HepG2 (cell line): ENCODE measurements at regions not wholly inside any gene's neighbourhood (a gene's known extent, or its start where the extent isn't known, plus 50 kb on each side); places are given as distances from the start of the nearest gene placed in this dataset.

Experiments used
- ATAC-seq: fragments of 200-7000 bp; cut with Tn5 transposase; 3 replicates; pipeline ENCODE4 v1.9.1; 2020; ENCODE audit warnings: mild to moderate bottlenecking, moderate library complexity
- BruUV-seq: library from RNA; stranded (reverse); fragments of 400-500 nt; replicated peaks from 2 replicates; lab custom pipeline; 2021; lab: Mats Ljungman, UMichigan
- CTCF ChIA-PET: fragments of 300-600 bp; formaldehyde crosslinking; extraction: SDS; loops from one replicate; lab custom pipeline; 2021; ENCODE audit warnings: low total read pairs, inconsistent platforms, low intra/inter-chr PET ratio; lab: Yijun Ruan, JAX
- POLR2A ChIA-PET: fragments of 350-600 bp; sonication (Branson Sonifier 250); formaldehyde crosslinking; loops from one replicate; lab custom pipeline; 2020; ENCODE audit warnings: antibody characterized with exemption, inconsistent platforms; lab: Yijun Ruan, JAX
- DNase-seq: peaks from one replicate; pipeline ENCODE4 v3.0.0-alpha.2; 2015; ENCODE audit warnings: low spot score
- FAIRE-seq: peaks from 3 replicates; lab custom pipeline; 2011; peaks lifted over from hg19 to GRCh38; lab: Jason Lieb, UNC
- H2AFZ ChIP-seq: one replicate; pipeline ENCODE4 v1.6.1; 2011; ENCODE audit warnings: low read length, inconsistent platforms
- H3K27ac ChIP-seq: fragments of 300-600 bp; 3 replicates; pipeline ENCODE4 v1.8.0; 2011; ENCODE audit warnings: mixed run types, mild to moderate bottlenecking, mixed read lengths, low read length, inconsistent platforms; ENCODE audit not compliant: insufficient read depth; ENCODE audit errors: extremely low read length
- H3K27me3 ChIP-seq, 2 experiments: fragments of 200-600 bp in 1 of 2; 2 replicates in 1 of 2; 3 replicates in 1 of 2; pipeline versions ENCODE4 v1.6.0 to v1.8.0; 2011; ENCODE audit warnings: low read length in 2 of 2, mild to moderate bottlenecking in 2 of 2, moderate library complexity in 2 of 2, inconsistent platforms in 1 of 2; ENCODE audit not compliant: insufficient read depth in 2 of 2, control insufficient read depth in 1 of 2
- H3K36me3 ChIP-seq, 2 experiments: fragments of 200-600 bp in 1 of 2; replicated peaks in 1 of 2; 2 replicates in 1 of 2; 3 replicates in 1 of 2; pipeline versions ENCODE4 v1.5.1 to v1.8.0; 2011; ENCODE audit warnings: low read length in 2 of 2, inconsistent platforms in 1 of 2; ENCODE audit not compliant: insufficient read depth in 2 of 2, control insufficient read depth in 1 of 2
- H3K4me1 ChIP-seq: 2 replicates; pipeline ENCODE4 v1.5.1; 2012; ENCODE audit warnings: low read length, inconsistent platforms; ENCODE audit not compliant: insufficient read depth
- H3K4me2 ChIP-seq: 2 replicates; pipeline ENCODE4 v1.6.0; 2011; ENCODE audit warnings: low read depth, low read length, inconsistent platforms
- H3K4me3 ChIP-seq, 3 experiments: fragments of 200-600 bp in 1 of 3; sonication (generic), shearing (Covaris generic) in 1 of 3; replicated peaks in 1 of 3; 2 replicates each; pipeline ENCODE4 v1.5.1; 2011 to 2016; ENCODE audit warnings: low read length in 3 of 3, inconsistent platforms in 2 of 3, low read depth in 2 of 3, mild to moderate bottlenecking in 2 of 3, control low read depth in 1 of 3, mixed read lengths in 1 of 3; ENCODE audit not compliant: insufficient read depth in 1 of 3
- H3K79me2 ChIP-seq: one replicate; pipeline ENCODE4 v1.6.1; 2011; ENCODE audit warnings: low read length, inconsistent platforms; ENCODE audit not compliant: insufficient read depth
- H3K9ac ChIP-seq: 2 replicates; pipeline ENCODE4 v1.6.0; 2011; ENCODE audit warnings: mild to moderate bottlenecking, low read depth, low read length, inconsistent platforms; ENCODE audit not compliant: insufficient read depth
- H3K9me3 ChIP-seq: 2 replicates; pipeline ENCODE4 v1.5.1; 2012; ENCODE audit warnings: mild to moderate bottlenecking, low read length
- H4K20me1 ChIP-seq: 2 replicates; pipeline ENCODE4 v1.6.0; 2011; ENCODE audit warnings: inconsistent platforms, mild to moderate bottlenecking, low read length, moderate library complexity; ENCODE audit not compliant: insufficient read depth
- CAMTA2 ChIP-seq: sonication (generic); formaldehyde crosslinking; IDR thresholded peaks from 2 replicates; pipeline ENCODE4 v1.4.0; 2020; ENCODE audit warnings: mild to moderate bottlenecking, missing genetic modification reagents, borderline replicate concordance
- CBX2 ChIP-seq, 2 experiments: fragments of 200-600 bp in 1 of 2; sonication (generic); formaldehyde crosslinking in 1 of 2; IDR thresholded peaks; 2 replicates each; pipeline versions ENCODE4 v1.7.0 to v1.8.1; 2018 to 2022; ENCODE audit warnings: low read depth in 2 of 2, low read length in 1 of 2, mild to moderate bottlenecking in 1 of 2, missing genetic modification reagents in 1 of 2
- IKZF4 ChIP-seq: sonication (generic); formaldehyde crosslinking; IDR thresholded peaks from 2 replicates; pipeline ENCODE4 v1.5.1; 2020; ENCODE audit warnings: borderline replicate concordance, mild to moderate bottlenecking, low read depth, missing genetic modification reagents; ENCODE audit errors: not compliant biosample characterization
- IRF9 ChIP-seq: sonication (generic); formaldehyde crosslinking; IDR thresholded peaks from 2 replicates; pipeline ENCODE4 v1.8.0; 2022; ENCODE audit warnings: missing genetic modification reagents, mild to moderate bottlenecking, borderline replicate concordance
- KAT8 ChIP-seq: IDR thresholded peaks from 2 replicates; pipeline ENCODE4 v1.6.1; 2016; ENCODE audit warnings: missing genetic modification reagents, missing compliant biosample characterization
- MATR3 ChIP-seq: sonication (generic); formaldehyde crosslinking; IDR thresholded peaks from 2 replicates; pipeline ENCODE4 v1.4.0; 2020; ENCODE audit warnings: missing genetic modification reagents
- POLR2A ChIP-seq, 2 experiments: IDR thresholded peaks; 2 replicates each; pipeline ENCODE4 v1.6.1; 2011; ENCODE audit warnings: low read depth in 2 of 2, low read length in 2 of 2, mild to moderate bottlenecking in 1 of 2, moderate library complexity in 1 of 2; ENCODE audit not compliant: insufficient read depth in 1 of 2
- SMAD1 ChIP-seq: sonication (generic); formaldehyde crosslinking; IDR thresholded peaks from 2 replicates; pipeline ENCODE4 v1.4.0; 2020; ENCODE audit warnings: missing genetic modification reagents, low read depth, mild to moderate bottlenecking, borderline replicate concordance
- TP53 ChIP-seq: sonication (generic); formaldehyde crosslinking; conservative IDR thresholded peaks from 2 replicates; pipeline ENCODE4 v1.4.0; 2020; ENCODE audit warnings: missing genetic modification reagents
- ZNF24 ChIP-seq: fragments of 450-650 bp; IDR thresholded peaks from 2 replicates; pipeline ENCODE4 v1.6.1; 2017; ENCODE audit warnings: antibody characterized with exemption, mild to moderate bottlenecking
- ZSCAN21 ChIP-seq: sonication (generic); formaldehyde crosslinking; IDR thresholded peaks from 2 replicates; pipeline ENCODE4 v1.8.0; 2022; ENCODE audit warnings: mild to moderate bottlenecking, missing genetic modification reagents, moderate library complexity, borderline replicate concordance
- WGBS: methylation state at CpG from one replicate; pipeline ENCODE4 v1.1.6; 2017; ENCODE audit warnings: low lambda C conversion rate; 5-methylcytosine and 5-hydroxymethylcytosine counted together
- in situ Hi-C: cut with HindIII; loops from 2 replicates; pipeline ENCODE4 v1.10.0; 2017; ENCODE audit warnings: low pct_unique_long_range_greater_than_20kb; ENCODE audit not compliant: extremely low pct_ligation_motif_present
- intact Hi-C: fragments of 100-400 bp; cut with micrococcal nuclease; formaldehyde crosslinking; loops from one replicate; pipeline ENCODE4 v1.10.0; 2022; ENCODE audit not compliant: unreplicated experiment
- TF ChIP-seq, protein P1 (sequence below): IDR thresholded peaks from 2 replicates; pipeline ENCODE4 v1.6.1; 2012; ENCODE audit warnings: low read depth, low read length, improper control_type of control experiment

DNA sequence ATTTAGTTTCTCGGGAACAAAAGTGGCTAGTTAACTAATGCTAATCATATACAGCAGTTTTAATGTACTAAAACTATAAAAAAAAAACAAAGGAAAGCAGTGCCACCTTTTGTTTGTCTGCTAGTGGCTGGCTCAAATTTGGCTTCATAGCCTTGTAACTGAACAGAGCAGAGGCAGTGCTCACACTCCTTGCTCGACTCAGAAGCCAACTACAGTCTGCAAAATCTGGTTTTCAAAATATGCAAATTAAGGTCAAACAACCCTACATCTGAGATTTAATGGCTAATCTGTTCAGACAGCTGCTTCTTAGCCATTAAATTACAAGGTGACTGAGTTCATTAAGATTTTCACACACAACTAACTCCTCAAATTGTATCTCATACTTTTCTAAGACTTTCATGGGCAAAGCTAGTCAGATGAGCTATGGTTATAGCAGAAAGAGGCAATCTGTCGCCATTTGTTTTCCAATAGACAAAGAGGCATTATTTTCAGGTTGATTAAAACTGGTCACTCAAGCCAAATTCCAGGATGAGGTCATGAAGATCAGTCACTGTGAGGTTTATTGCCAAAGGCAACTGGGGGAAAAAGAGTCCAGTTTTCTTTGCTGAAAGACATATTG is 56.8 kb upstream of the EPB41L4A start:
- H3K27me3 ChIP-seq = no peaks in the 10 kb centered on the region; a peak in 1 of 5 replicates
- H4K20me1 ChIP-seq = no peaks in the 10 kb centered on the region
- WGBS = 13% methylated on average over 3 of the region's 3 CpGs
- H3K4me2 ChIP-seq = no peak overlapping the region
- H3K79me2 ChIP-seq = no peaks in the 10 kb centered on the region
- in situ Hi-C loops (no loop called here), intact Hi-C loops (no loop called here)
- no peak for DNase-seq
- H2AFZ ChIP-seq = no peak overlapping the region
- no peaks in the 10 kb centered on the region for H3K36me3 ChIP-seq
- H3K27ac ChIP-seq = no peak overlapping the region
- ATAC-seq = no peak
- no peaks in the 10 kb centered on the region for H3K4me1 ChIP-seq
- TF ChIP-seq ZSCAN21 (CRISPR knock-in tag) = no peak
- TF ChIP-seq, all 625 proteins: peak for 0
- Histone ChIP-seq H3K4me3 (no peak overlapping the region), H3K9ac (no peak overlapping the region), H3K9me3 (no peaks in the 10 kb centered on the region)
- ChIA-PET CTCF (no interaction called here), POLR2A (no interaction called here)
- no peak for FAIRE-seq
- no TSS peak for BruUV-seq

DNA sequence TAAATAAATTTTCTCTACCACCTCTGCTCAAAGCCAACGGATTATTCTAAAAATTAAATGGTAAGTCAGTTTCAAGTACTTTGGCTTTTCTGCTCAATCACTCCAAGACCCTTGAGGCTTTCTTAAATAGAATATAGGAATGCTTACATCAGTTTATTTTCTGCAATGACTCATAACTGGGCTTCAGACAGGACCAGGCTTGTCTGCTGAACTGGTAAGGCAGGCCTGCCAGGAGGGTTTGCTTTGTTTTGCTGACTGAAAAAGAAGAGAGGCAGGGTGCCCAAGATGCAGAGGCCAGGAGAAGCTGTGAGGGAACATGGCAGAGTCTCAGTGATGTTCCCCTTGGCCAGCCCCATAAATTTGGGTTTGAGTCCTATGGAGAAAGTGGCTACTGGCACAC is 60.3 kb upstream of the EPB41L4A start:
- Histone ChIP-seq H3K4me3 (no peak overlapping the region), H3K27me3 (no peaks in the 10 kb centered on the region), H4K20me1 (no peaks in the 10 kb centered on the region), H3K9ac (no peak overlapping the region), H3K4me2 (no peak overlapping the region), H3K9me3 (no peaks in the 10 kb centered on the region), H3K27ac (no peak overlapping the region), H3K36me3 (no peaks in the 10 kb centered on the region), H3K4me1 (no peaks in the 10 kb centered on the region), H2AFZ (no peak overlapping the region), H3K79me2 (no peaks in the 10 kb centered on the region)
- ATAC-seq (no peak), DNase-seq (no peak), FAIRE-seq (no peak)
- WGBS = 2% methylated on average over 1 of the region's 1 CpG
- no TSS peak for BruUV-seq
- TF ChIP-seq MATR3 (CRISPR knock-in tag) (no peak), IRF9 (no peak), ZNF24 (no peak), KAT8 (CRISPR knock-in tag) (no peak), SMAD1 (CRISPR knock-in tag) (no peak), IKZF4 (no peak), POLR2A (IDR thresholded peaks at IDR 0.05; ENCODE audit: insufficient read depth in 1 of 2, low read depth in 2 of 2, low read length in 2 of 2) (no peak), CBX2 (IDR thresholded peaks at IDR 0.05; ENCODE audit: low read depth, low read length) (no peak), CBX2 (CRISPR knock-in tag; IDR thresholded peaks at IDR 0.05; ENCODE audit: low read depth) (no peak), CAMTA2 (CRISPR knock-in tag) (no peak), TP53 (CRISPR knock-in tag) (no peak)
- TF ChIP-seq, protein P1, sequence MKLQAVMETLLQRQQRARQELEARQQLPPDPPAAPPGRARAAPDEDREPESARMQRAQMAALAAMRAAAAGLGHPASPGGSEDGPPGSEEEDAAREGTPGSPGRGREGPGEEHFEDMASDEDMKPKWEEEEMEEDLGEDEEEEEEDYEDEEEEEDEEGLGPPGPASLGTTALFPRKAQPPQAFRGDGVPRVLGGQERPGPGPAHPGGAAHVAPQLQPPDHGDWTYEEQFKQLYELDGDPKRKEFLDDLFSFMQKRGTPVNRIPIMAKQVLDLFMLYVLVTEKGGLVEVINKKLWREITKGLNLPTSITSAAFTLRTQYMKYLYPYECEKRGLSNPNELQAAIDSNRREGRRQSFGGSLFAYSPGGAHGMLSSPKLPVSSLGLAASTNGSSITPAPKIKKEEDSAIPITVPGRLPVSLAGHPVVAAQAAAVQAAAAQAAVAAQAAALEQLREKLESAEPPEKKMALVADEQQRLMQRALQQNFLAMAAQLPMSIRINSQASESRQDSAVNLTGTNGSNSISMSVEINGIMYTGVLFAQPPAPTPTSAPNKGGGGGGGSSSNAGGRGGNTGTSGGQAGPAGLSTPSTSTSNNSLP = no peak
- intact Hi-C loops = no loop called here
- ChIA-PET POLR2A (no interaction called here), CTCF (no interaction called here)
- in situ Hi-C loops = no loop called here
